ENCODE measurements at regions not wholly inside any gene's neighbourhood (a gene's known extent, or its start where the extent isn't known, plus 50 kb on each side); places are given as distances from the start of the nearest gene placed in this dataset.

DNA sequence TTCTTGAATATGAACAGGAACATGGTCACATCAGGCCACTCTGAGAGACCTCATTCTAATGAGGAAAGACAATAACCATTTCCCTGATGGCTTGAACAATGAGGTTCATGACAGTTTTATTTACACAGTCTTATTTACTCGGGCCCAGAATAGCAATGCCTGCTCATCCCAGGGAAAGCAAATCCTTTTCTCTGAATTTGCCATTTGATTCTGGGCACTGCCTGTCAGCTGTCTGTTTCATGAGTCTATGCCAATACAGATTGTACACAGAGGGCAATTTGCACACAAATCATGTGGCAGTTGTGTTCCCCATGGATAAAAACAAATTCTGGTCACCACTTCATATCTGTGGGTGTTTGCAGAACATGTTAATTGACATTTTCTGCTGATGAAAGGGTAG, 492.5 kb downstream of the ACTL7B start:
- peaks cover 5% of the 10 kb centered on the region for H3K9me3 Mint-ChIP-seq (ENCODE audit: low read depth)
- H3K4me1 Mint-ChIP-seq (ENCODE audit: low read depth): no peaks in the 10 kb centered on the region
- peaks cover 14% of the 10 kb centered on the region for H3K27me3 Mint-ChIP-seq
- no peak overlapping the region for H3K4me3 Mint-ChIP-seq (ENCODE audit: low read depth)
- H3K27ac Mint-ChIP-seq: no peak overlapping the region
- H3K36me3 Mint-ChIP-seq (ENCODE audit: insufficient read depth): no peaks in the 10 kb centered on the region
- TF ChIP-seq, protein P1, sequence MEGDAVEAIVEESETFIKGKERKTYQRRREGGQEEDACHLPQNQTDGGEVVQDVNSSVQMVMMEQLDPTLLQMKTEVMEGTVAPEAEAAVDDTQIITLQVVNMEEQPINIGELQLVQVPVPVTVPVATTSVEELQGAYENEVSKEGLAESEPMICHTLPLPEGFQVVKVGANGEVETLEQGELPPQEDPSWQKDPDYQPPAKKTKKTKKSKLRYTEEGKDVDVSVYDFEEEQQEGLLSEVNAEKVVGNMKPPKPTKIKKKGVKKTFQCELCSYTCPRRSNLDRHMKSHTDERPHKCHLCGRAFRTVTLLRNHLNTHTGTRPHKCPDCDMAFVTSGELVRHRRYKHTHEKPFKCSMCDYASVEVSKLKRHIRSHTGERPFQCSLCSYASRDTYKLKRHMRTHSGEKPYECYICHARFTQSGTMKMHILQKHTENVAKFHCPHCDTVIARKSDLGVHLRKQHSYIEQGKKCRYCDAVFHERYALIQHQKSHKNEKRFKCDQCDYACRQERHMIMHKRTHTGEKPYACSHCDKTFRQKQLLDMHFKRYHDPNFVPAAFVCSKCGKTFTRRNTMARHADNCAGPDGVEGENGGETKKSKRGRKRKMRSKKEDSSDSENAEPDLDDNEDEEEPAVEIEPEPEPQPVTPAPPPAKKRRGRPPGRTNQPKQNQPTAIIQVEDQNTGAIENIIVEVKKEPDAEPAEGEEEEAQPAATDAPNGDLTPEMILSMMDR (IDR thresholded peaks at IDR 0.05; ENCODE audit: unreplicated experiment): no peak
- DNase-seq (ENCODE audit: low spot score, unreplicated experiment): no peak

DNA sequence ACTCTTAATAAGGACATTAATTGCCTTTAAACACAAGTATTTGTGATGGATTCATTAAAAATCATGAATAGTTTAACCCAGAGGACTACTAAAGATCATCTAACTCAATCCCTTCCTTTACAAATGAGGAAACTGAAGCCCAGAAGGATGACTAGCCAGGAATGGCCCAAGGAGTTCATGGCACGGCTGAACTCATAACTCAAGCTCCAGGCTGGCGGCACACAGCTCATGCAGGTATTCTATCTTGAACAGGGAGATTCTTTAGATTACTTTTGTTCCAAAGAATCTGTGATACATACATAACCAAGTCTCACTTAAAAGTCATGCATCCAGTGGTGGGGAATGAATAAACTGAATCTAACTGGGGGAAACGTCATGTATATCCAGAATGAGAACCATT, 495.5 kb downstream of the ACTL7B start:
- H3K27ac Mint-ChIP-seq: no peak overlapping the region
- no peaks in the 10 kb centered on the region for H3K36me3 Mint-ChIP-seq (ENCODE audit: insufficient read depth)
- no peak overlapping the region for H3K4me3 Mint-ChIP-seq (ENCODE audit: low read depth)
- peaks cover 28% of the 10 kb centered on the region for H3K27me3 Mint-ChIP-seq
- TF ChIP-seq, protein P1 (IDR thresholded peaks at IDR 0.05; ENCODE audit: unreplicated experiment): no peak
- DNase-seq (ENCODE audit: low spot score, unreplicated experiment): no peak
- peaks cover 5% of the 10 kb centered on the region for H3K9me3 Mint-ChIP-seq (ENCODE audit: low read depth)
- H3K4me1 Mint-ChIP-seq (ENCODE audit: low read depth): no peaks in the 10 kb centered on the region

DNA sequence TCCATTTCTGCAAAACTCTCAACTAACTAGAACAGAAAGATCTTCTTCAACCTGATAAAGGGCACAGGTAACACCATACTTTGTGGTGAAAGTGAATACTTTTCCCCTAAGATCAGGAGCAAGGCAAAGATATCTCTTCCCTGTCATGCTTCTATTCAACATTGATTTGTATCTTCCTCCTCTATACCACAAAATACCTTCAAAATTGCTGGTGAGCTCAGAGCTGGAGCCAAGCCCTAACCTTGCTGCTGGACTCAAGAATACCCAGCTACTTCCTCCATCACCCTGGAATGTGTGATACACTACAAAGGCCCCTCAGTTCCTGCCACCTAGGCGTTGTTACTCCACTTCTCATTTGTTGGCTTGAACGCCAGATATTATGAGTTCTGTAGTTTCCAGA, 499.0 kb downstream of the ACTL7B start:
- peaks cover 5% of the 10 kb centered on the region for H3K9me3 Mint-ChIP-seq (ENCODE audit: low read depth)
- DNase-seq (ENCODE audit: low spot score, unreplicated experiment): no peak
- H3K36me3 Mint-ChIP-seq (ENCODE audit: insufficient read depth): no peaks in the 10 kb centered on the region
- H3K27me3 Mint-ChIP-seq: peaks cover 49% of the 10 kb centered on the region
- H3K4me1 Mint-ChIP-seq (ENCODE audit: low read depth): no peaks in the 10 kb centered on the region
- H3K27ac Mint-ChIP-seq: no peak overlapping the region
- TF ChIP-seq, protein P1 (IDR thresholded peaks at IDR 0.05; ENCODE audit: unreplicated experiment): no peak
- no peak overlapping the region for H3K4me3 Mint-ChIP-seq (ENCODE audit: low read depth)

DNA sequence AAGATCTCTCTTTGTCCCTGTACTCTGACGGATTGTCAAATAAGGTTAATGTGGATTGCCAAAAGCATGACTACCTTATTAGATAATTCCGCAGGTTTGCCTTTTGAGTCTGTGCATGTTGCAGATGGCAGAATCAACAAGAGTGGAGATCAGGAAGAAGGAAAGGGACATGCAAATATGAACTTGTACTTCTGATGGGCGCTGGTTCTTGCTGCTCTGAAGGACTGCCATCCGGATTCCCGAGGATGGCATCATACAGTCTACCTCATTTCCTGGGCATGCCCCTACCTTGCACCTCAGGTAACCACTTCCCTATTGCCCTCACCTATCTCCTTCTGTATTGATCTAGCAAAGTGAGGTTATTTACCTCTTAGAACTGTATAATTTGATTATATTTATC, 504.2 kb downstream of the ACTL7B start:
- H3K27me3 Mint-ChIP-seq: peaks cover 71% of the 10 kb centered on the region

DNA sequence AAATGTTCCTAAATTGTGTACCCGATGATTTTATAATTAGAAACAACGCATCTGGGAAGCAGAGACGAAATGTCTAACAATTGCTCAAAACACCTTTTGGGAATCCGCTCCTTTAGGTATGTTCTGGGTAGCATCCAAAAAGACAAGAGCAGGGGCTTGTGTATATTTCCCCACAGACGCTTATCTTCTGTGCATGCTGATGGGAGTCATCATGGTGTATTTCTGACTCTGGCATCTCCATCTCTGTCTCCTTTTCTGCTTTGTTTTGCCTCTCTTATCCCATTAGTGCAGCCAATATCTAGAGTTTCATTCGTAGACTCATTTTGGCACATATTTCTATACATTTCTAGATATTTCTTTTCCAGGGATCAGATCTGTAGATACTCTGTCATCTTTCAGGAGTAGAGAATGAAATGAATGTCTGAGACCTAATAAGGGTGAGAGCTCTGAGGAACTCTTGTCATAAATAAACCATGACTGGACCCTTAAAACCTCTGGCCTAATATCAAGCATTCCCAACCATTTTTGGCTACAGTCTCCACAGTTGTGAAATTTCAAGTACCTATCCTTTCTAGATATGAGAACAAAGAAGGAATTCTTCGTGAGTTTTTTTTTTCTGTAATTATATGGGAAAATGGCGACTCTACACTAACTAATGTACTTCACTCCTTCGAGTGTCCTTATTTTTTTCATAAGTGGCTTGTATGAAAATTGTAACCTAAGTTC, 508.2 kb downstream of the ACTL7B start:
- TF ChIP-seq, protein P1 (IDR thresholded peaks at IDR 0.05; ENCODE audit: unreplicated experiment): no peak

More for the DNA sequence above, 504.2 kb downstream of the ACTL7B start:
- Mint-ChIP-seq H3K4me3 (ENCODE audit: low read depth) (no peak overlapping the region), H3K9me3 (ENCODE audit: low read depth) (no peaks in the 10 kb centered on the region), H3K36me3 (ENCODE audit: insufficient read depth) (no peaks in the 10 kb centered on the region), H3K4me1 (ENCODE audit: low read depth) (no peaks in the 10 kb centered on the region), H3K27ac (no peak overlapping the region)
- TF ChIP-seq, protein P1 (IDR thresholded peaks at IDR 0.05; ENCODE audit: unreplicated experiment): no peak
- no peak for DNase-seq (ENCODE audit: low spot score, unreplicated experiment)

More for the DNA sequence above, 508.2 kb downstream of the ACTL7B start:
- Mint-ChIP-seq H3K9me3 (ENCODE audit: low read depth) (no peaks in the 10 kb centered on the region), H3K4me1 (ENCODE audit: low read depth) (peaks cover 4% of the 10 kb centered on the region), H3K36me3 (ENCODE audit: insufficient read depth) (no peaks in the 10 kb centered on the region), H3K27me3 (peaks cover 75% of the 10 kb centered on the region), H3K27ac (no peak overlapping the region), H3K4me3 (ENCODE audit: low read depth) (no peak overlapping the region)
- no peak for DNase-seq (ENCODE audit: low spot score, unreplicated experiment)
